Stimulated activated CD8-positive, alpha-beta memory T cell treated with anti-CD3 and anti-CD28 coated beads, Interleukin-2, amount 100 ng/mL, for 48 hours (primary cell): ENCODE measurements at regions not wholly inside any gene's neighbourhood (a gene's known extent, or its start where the extent isn't known, plus 50 kb on each side); places are given as distances from the start of the nearest gene placed in this dataset.

Experiments
- DNase-seq, 2 donors: peaks; one replicate each; pipeline ENCODE4 v3.0.0-alpha.2; 2020; ENCODE audit warnings: low read depth in 2 of 2

- DNase-seq: no peak
These were observed 1184.8 kb downstream of the DTWD2 start for GRCh38 chr5:117803533-117803932.

DNA sequence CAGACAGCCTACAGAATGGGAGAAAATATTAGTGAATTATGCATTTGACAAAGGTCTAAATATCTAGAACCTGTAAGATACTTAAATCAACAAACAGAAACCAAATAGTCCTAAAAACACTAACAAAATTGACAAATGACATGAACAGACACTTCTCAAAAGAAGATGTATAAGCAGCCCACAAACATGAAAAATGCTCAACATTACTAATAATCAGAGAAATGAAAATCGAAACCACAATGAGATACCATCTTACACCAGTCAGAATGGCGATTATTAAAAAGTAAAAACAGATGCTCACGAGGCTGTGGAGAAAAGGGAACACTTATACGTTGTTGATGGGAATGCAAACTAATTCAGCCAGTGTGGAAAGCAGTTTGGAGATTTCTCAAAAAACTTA, 1186.8 kb downstream of the DTWD2 start:
- DNase-seq: no peak

GRCh38 chr5:117800261-117800660, 1188.1 kb downstream of the DTWD2 start:
- no peak for DNase-seq

GRCh38 chr5:117794847-117795246, 1193.5 kb downstream of the DTWD2 start:
- no peak for DNase-seq

GRCh38 chr5:117793963-117794362, 1194.4 kb downstream of the DTWD2 start:
- DNase-seq: no peak

GRCh38 chr5:117792476-117792875, 1195.9 kb downstream of the DTWD2 start:
- DNase-seq: no peak

GRCh38 chr5:117788596-117788995, 1199.8 kb downstream of the DTWD2 start:
- DNase-seq: no peak

GRCh38 chr5:117779171-117779570, 1204.5 kb upstream of the SEMA6A start:
- no peak for DNase-seq

GRCh38 chr5:117776977-117777376, 1202.4 kb upstream of the SEMA6A start:
- no peak for DNase-seq

DNA sequence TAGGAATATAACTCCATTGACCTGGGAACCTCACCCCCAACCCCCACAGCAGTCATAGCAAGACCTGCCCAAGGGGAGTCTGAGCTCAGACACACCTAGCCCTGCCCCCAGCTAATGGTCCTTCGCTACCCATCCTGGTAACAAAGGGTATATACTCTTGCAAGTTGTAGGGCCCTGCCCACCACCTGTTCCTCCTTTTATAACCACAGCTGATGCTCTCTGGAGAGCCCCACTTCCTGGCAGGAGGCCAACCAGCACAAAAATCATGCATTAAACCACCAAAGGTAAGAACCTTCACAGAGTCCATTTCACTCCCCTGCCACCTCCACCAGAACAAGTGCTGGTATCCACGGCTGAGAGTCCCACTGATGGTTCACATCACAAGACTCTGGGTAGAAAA, 1195.3 kb upstream of the SEMA6A start:
- no peak for DNase-seq

GRCh38 chr5:117763271-117763670, 1188.6 kb upstream of the SEMA6A start:
- DNase-seq: no peak

GRCh38 chr5:117761186-117761585, 1186.6 kb upstream of the SEMA6A start:
- no peak for DNase-seq

DNA sequence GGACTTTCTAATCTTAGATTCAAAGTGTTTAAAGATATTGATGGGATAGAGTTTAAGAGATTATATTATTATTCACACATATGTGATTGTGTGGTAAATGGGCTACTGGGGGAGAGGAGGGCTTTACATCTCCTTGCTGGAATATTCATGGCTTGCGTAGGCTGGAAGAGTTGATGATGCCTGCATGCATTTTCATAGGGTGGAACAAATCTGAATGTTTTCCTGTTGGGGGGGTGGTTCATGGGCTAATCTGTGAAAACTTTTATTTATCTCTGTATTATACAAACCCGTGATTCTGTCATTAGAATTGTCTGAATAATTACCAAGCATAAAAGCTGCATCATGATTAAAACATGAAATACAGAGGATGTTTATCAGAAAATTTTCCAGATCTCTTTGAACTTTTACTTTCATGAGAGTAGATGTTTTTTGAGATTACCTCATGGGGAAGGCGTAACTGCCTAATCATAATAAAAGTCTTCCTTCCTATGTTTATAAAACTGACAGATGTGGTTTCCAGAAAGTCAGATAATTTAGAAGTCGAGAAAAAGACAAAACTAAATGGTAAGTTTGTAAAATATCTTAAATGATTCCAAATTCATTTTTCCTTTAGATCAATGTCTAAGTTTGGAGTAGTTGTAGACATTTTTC, 1185.4 kb upstream of the SEMA6A start:
- no peak for DNase-seq

- DNase-seq: no peak
These were observed 1177.8 kb upstream of the SEMA6A start for GRCh38 chr5:117752403-117752802.

DNA sequence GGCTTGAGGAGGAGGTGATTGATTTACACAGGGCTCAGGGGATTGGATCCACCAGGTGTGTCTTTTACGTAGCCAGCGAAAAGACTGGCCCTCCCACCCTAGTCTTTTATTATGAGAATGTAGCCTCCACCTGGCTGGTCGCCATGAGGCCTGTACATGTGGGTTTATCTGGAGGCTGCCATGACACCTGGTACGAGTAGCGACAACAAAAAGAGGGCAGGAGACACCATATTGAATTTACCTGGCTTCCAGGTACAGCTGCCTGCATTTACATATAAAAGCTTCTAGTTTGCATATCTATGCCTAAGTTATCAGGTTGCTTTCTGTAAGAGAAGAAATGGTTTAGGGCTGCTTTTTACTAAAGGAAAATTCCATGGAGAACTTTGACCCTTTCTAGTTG, 1173.7 kb upstream of the SEMA6A start:
- no peak for DNase-seq

DNA sequence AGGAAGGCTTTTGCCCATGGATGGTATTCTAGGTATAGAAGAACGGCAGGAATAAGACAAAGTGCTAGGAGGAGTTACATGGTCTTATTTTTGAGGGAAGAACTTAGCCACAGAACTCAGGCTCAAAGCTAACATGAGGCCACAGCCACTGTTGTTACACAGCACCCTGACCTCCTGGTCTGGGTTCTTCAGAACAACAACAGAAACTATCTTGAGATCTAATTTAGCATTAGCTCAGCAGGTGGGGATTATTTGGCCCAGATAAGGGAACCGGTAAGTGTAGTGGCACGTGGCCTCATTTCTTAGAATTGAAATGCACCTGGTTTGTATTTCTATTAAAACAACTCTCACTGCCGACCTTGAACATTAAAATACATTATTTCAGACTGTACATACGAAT, 1168.7 kb upstream of the SEMA6A start:
- DNase-seq: no peak

DNA sequence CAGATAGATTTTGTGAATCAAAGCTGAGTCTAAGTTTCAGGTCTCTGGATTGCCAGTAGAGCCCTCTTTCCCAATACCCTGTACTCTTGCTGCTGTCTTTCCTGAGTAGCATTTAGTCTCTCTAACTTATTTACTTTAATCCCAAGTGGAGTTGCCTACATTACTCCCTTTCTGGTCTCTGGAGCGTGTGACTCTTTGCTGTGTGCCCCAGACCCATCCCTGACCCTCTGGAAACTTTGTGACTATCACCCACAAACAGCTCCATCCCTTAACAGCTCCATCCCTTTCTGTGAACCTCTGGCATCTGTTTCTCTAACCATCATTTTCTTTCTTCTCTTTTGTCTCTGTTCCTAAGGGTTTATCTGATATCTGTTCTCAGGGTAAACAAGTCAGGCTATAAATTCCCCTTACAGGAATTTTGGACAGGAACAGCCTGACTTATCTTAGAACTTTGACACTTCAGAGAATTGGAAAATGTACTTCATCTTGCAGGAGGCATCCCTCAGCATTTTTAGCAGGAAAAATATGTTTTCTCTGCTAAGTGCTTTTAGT, 1167.1 kb upstream of the SEMA6A start:
- no peak for DNase-seq

- DNase-seq: no peak
These were observed 1165.6 kb upstream of the SEMA6A start for GRCh38 chr5:117740268-117740667.

GRCh38 chr5:117738571-117738970, 1163.9 kb upstream of the SEMA6A start:
- DNase-seq: no peak

- DNase-seq: no peak
These were observed 1162.1 kb upstream of the SEMA6A start for GRCh38 chr5:117736698-117737097.

GRCh38 chr5:117734056-117734455, 1159.4 kb upstream of the SEMA6A start:
- no peak for DNase-seq

GRCh38 chr5:117733051-117733450, 1158.4 kb upstream of the SEMA6A start:
- DNase-seq: no peak

- DNase-seq: no peak
These were observed 1157.6 kb upstream of the SEMA6A start for GRCh38 chr5:117732264-117732663.

GRCh38 chr5:117731446-117731845, 1156.8 kb upstream of the SEMA6A start:
- no peak for DNase-seq
